GM12875 (cell line): ENCODE measurements at regions not wholly inside any gene's neighbourhood (a gene's known extent, or its start where the extent isn't known, plus 50 kb on each side); places are given as distances from the start of the nearest gene placed in this dataset.

Source experiments
- H3K4me3 ChIP-seq: one replicate; pipeline ENCODE4 v1.5.1; 2011; ENCODE audit warnings: low read depth, low read length, control low read depth
- CTCF ChIP-seq: IDR thresholded peaks from 2 replicates; pipeline ENCODE4 v1.5.1; 2011; ENCODE audit warnings: low read depth, mild to moderate bottlenecking, control low read depth, inconsistent platforms, low read length, moderate library complexity, borderline replicate concordance; ENCODE audit not compliant: insufficient read depth

- H3K4me3 ChIP-seq: no peak overlapping the region
- TF ChIP-seq CTCF: no peak
Observed at GRCh38 chr4:178028481-178028880, 586.2 kb upstream of the AGA start.

GRCh38 chr4:178037459-178038214, 595.4 kb upstream of the AGA start:
- TF ChIP-seq CTCF: no peak
- H3K4me3 ChIP-seq: no peak overlapping the region

GRCh38 chr4:178056996-178057395, 614.8 kb upstream of the AGA start:
- no peak overlapping the region for H3K4me3 ChIP-seq
- no peak for TF ChIP-seq CTCF

GRCh38 chr4:178063568-178063967, 621.3 kb upstream of the AGA start:
- no peak overlapping the region for H3K4me3 ChIP-seq
- no peak for TF ChIP-seq CTCF

GRCh38 chr4:178066338-178066941, 624.2 kb upstream of the AGA start:
- H3K4me3 ChIP-seq: no peak overlapping the region
- no peak for TF ChIP-seq CTCF

GRCh38 chr4:178068136-178068535, 625.9 kb upstream of the AGA start:
- H3K4me3 ChIP-seq: no peak overlapping the region
- no peak for TF ChIP-seq CTCF

GRCh38 chr4:178070163-178070562, 627.9 kb upstream of the AGA start:
- no peak for TF ChIP-seq CTCF

More at GRCh38 chr4:178070163-178070562, 627.9 kb upstream of the AGA start:
- H3K4me3 ChIP-seq: no peak overlapping the region
